GM23248 (cell line): ENCODE measurements at regions not wholly inside any gene's neighbourhood (a gene's known extent, or its start where the extent isn't known, plus 50 kb on each side); places are given as distances from the start of the nearest gene placed in this dataset.

Source experiments
- DNase-seq: peaks from one replicate; pipeline ENCODE4 v3.0.0-alpha.2; 2015
- H2AFZ ChIP-seq: fragments of 200-600 bp; sonication (generic); 2 replicates; pipeline ENCODE4 v1.6.1; 2016; ENCODE audit warnings: antibody characterized with exemption
- H3F3A ChIP-seq: fragments of 200-600 bp; sonication (generic); 2 replicates; pipeline ENCODE4 v1.6.1; 2016; ENCODE audit warnings: mild to moderate bottlenecking, antibody characterized with exemption, mixed run types; ENCODE audit not compliant: insufficient read depth
- H3K27ac ChIP-seq: fragments of 200-600 bp; sonication (generic); 2 replicates; pipeline ENCODE4 v1.5.1; 2016; ENCODE audit warnings: mild to moderate bottlenecking
- H3K27me3 ChIP-seq: fragments of 200-600 bp; sonication (generic); replicated peaks from 2 replicates; pipeline ENCODE4 v1.6.1; 2016; ENCODE audit warnings: mild to moderate bottlenecking; ENCODE audit not compliant: insufficient read depth
- H3K36me3 ChIP-seq: fragments of 200-600 bp; sonication (generic); 2 replicates; pipeline ENCODE4 v1.6.1; 2016; ENCODE audit warnings: low read depth, mild to moderate bottlenecking
- H3K4me1 ChIP-seq: fragments of 200-600 bp; sonication (generic); 2 replicates; pipeline ENCODE4 v1.6.1; 2016; ENCODE audit warnings: mild to moderate bottlenecking; ENCODE audit not compliant: insufficient read depth
- H3K4me2 ChIP-seq: fragments of 200-600 bp; sonication (generic); one replicate; pipeline ENCODE4 v1.6.1; 2016; ENCODE audit warnings: mild to moderate bottlenecking; ENCODE audit not compliant: unreplicated experiment
- H3K4me3 ChIP-seq: fragments of 200-600 bp; sonication (generic); 2 replicates; pipeline ENCODE4 v1.5.1; 2016; ENCODE audit warnings: mild to moderate bottlenecking
- H3K79me2 ChIP-seq: fragments of 200-600 bp; sonication (generic); 2 replicates; pipeline ENCODE4 v1.6.1; 2016; ENCODE audit warnings: mild to moderate bottlenecking; ENCODE audit not compliant: insufficient read depth
- H3K9ac ChIP-seq: fragments of 200-600 bp; sonication (generic); 2 replicates; pipeline ENCODE4 v1.6.1; 2016; ENCODE audit warnings: mild to moderate bottlenecking
- H3K9me2 ChIP-seq: fragments of 200-600 bp; sonication (generic); 2 replicates; pipeline ENCODE4 v1.6.1; 2016; ENCODE audit warnings: mixed run types, mild to moderate bottlenecking, moderate library complexity; ENCODE audit not compliant: insufficient read depth
- H3K9me3 ChIP-seq: fragments of 200-600 bp; sonication (generic); one replicate; pipeline ENCODE4 v1.6.1; 2017; ENCODE audit warnings: low read depth
- H4K20me1 ChIP-seq: fragments of 200-600 bp; sonication (generic); 2 replicates; pipeline ENCODE4 v1.6.0; 2016; ENCODE audit not compliant: insufficient read depth
- EZH2 ChIP-seq: fragments of 200-600 bp; sonication (generic); IDR thresholded peaks from 2 replicates; pipeline ENCODE4 v1.6.1; 2018; ENCODE audit warnings: antibody characterized with exemption, mild to moderate bottlenecking; ENCODE audit not compliant: insufficient read depth, poor library complexity, severe bottlenecking
- EZH2phosphoT487 ChIP-seq: fragments of 200-600 bp; sonication (generic); IDR thresholded peaks from 2 replicates; pipeline ENCODE4 v1.6.1; 2018; ENCODE audit warnings: antibody characterized with exemption, moderate library complexity, mild to moderate bottlenecking, low read depth; ENCODE audit not compliant: insufficient read depth
- WGBS, 2 experiments: methylation state at CpG; one replicate each; pipeline ENCODE4 v1.1.6; 2015 to 2017; ENCODE audit warnings: low lambda C conversion rate in 2 of 2, low coverage in 1 of 2; ENCODE audit errors: missing lambda C conversion rate in 2 of 2; 5-methylcytosine and 5-hydroxymethylcytosine counted together
- in situ Hi-C: fragments of 300-500 bp; cut with MboI; formaldehyde crosslinking; loops from 2 replicates; pipeline ENCODE4 v1.15.0; 2020

DNA sequence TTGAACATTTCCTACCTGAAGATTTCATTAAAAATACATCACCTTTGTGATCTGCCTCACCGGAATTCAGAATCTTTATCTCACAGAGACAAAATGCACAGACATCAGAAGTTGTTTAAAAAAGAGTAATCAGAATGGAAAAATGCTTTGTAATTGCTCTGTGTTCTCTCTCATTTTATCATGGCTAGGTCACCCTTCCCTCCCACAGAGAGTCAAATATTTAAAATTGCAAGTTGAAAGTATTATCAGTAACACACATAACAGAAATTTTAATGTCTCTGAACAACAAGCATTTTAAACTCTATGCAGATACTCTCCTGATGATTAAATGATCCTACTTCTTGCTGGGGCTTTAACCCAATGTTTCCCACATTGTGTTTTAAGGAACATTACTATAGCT is 362.0 kb downstream of the CBLL2 start:
- Histone ChIP-seq H3K9me3 (no peaks in the 10 kb centered on the region), H3K4me3 (peak overlapping the region; percentile 38), H3K4me1 (peaks cover 27% of the 10 kb centered on the region), H3F3A (peaks cover 27% of the 10 kb centered on the region), H3K9me2 (no peaks in the 10 kb centered on the region), H3K27ac (peak overlapping the region; percentile 98), H3K4me2 (peak overlapping the region; percentile 64), H3K27me3 (no peaks in the 10 kb centered on the region), H3K9ac (peak overlapping the region; percentile 83), H3K79me2 (no peaks in the 10 kb centered on the region), H4K20me1 (no peaks in the 10 kb centered on the region), H3K36me3 (no peaks in the 10 kb centered on the region), H2AFZ (peak overlapping the region; percentile 60; the same call in 1 of the 2 replicates)
- in situ Hi-C loops: no loop called here
- TF ChIP-seq EZH2 (no peak), EZH2phosphoT487 (no peak)
- 7 to 9% methylated on average over 1 of the region's 1 CpG for WGBS, 2 experiments
- peak; percentile 49 for DNase-seq

GRCh38 chrX:22648281-22648680 is 351.5 kb upstream of the DDX53 start:
- in situ Hi-C loops: no loop called here
- no peaks in the 10 kb centered on the region for H3K9me3 ChIP-seq
- no peaks in the 10 kb centered on the region for H3F3A ChIP-seq
- no peak overlapping the region for H3K4me2 ChIP-seq
- WGBS, 2 experiments: 69 to 78% methylated on average over 6 of the region's 6 CpGs
- DNase-seq: no peak
- H3K79me2 ChIP-seq: no peaks in the 10 kb centered on the region
- TF ChIP-seq EZH2phosphoT487 (no peak), EZH2 (no peak)
- no peak overlapping the region for H2AFZ ChIP-seq
- H3K4me3 ChIP-seq: no peak overlapping the region
- H3K27me3 ChIP-seq: no peaks in the 10 kb centered on the region
- no peak overlapping the region for H3K9ac ChIP-seq
- H3K27ac ChIP-seq: no peak overlapping the region
- no peaks in the 10 kb centered on the region for H4K20me1 ChIP-seq
- no peaks in the 10 kb centered on the region for H3K9me2 ChIP-seq
- no peaks in the 10 kb centered on the region for H3K4me1 ChIP-seq
- no peaks in the 10 kb centered on the region for H3K36me3 ChIP-seq

DNA sequence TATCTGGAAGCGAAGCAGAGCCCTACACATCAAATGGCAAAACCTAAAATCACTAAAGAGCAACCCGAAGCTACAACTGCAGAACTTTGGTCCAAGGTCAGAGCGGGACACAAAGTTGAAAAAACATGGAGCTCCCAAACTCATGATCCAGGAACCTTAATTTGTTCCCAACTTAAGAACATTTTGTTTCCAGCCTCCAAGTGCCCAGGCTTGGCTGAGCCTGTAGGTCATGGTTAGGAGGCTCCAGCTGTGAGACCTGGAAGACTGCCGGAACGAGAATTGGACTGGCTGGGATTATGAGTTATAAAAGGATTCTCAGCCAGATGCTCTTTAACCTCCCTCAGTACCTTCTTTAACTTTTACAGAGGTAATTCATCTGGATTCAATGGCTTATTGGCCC is 349.1 kb upstream of the DDX53 start:
- Histone ChIP-seq H3K9me2 (no peaks in the 10 kb centered on the region), H3K36me3 (no peaks in the 10 kb centered on the region), H3K4me2 (no peak overlapping the region), H4K20me1 (no peaks in the 10 kb centered on the region), H2AFZ (no peak overlapping the region), H3K4me1 (no peaks in the 10 kb centered on the region), H3K4me3 (no peak overlapping the region), H3K27me3 (no peaks in the 10 kb centered on the region), H3F3A (no peaks in the 10 kb centered on the region), H3K79me2 (no peaks in the 10 kb centered on the region), H3K27ac (no peak overlapping the region), H3K9ac (no peak overlapping the region), H3K9me3 (no peaks in the 10 kb centered on the region)
- no peak for TF ChIP-seq EZH2phosphoT487
- no peak for TF ChIP-seq EZH2
- 34 to 43% methylated on average over 5 of the region's 5 CpGs for WGBS, 2 experiments
- in situ Hi-C loops: no loop called here
- DNase-seq: no peak

GRCh38 chrX:22652596-22652995 is 347.2 kb upstream of the DDX53 start:
- H3K4me1 ChIP-seq: no peaks in the 10 kb centered on the region
- TF ChIP-seq EZH2phosphoT487 (no peak), EZH2 (no peak)
- 9 to 11% methylated on average over 4 to 6 of the region's 6 CpGs for whole genome bisulfite sequencing, 2 experiments
- H4K20me1 ChIP-seq: no peaks in the 10 kb centered on the region
- no peak overlapping the region for H3K4me3 ChIP-seq
- no peaks in the 10 kb centered on the region for H3F3A ChIP-seq
- in situ Hi-C loops: no loop called here
- H3K9me2 ChIP-seq: no peaks in the 10 kb centered on the region
- H3K9me3 ChIP-seq: no peaks in the 10 kb centered on the region
- no peaks in the 10 kb centered on the region for H3K36me3 ChIP-seq
- H3K27ac ChIP-seq: no peak overlapping the region
- H3K9ac ChIP-seq: no peak overlapping the region
- peak; percentile 42 for DNase-seq
- no peaks in the 10 kb centered on the region for H3K79me2 ChIP-seq
- H3K27me3 ChIP-seq: no peaks in the 10 kb centered on the region
- H3K4me2 ChIP-seq: no peak overlapping the region
- H2AFZ ChIP-seq: peak overlapping the region; percentile 66

DNA sequence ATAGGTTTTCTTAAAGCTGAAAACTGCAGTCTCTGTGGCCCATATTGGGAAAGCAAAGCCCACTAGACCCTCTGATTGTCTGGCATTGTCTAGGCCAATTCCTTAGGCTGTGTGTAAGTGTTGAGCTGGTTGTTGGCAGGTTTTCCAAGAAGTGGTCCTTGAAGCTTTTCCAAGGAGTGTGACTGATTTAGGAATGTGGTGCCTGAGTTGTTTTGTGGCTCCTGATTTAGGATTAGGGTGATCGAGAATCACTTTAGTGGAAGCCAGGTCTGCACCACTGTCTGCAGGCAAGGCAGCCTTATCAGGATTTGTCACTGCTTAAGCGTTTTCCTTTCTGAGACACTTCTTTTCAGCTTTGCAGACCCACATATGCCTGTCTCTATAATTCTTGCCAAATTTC is 339.0 kb upstream of the DDX53 start:
- Histone ChIP-seq H3K4me3 (no peak overlapping the region), H3K4me1 (no peaks in the 10 kb centered on the region), H3K4me2 (no peak overlapping the region), H3K9me3 (no peaks in the 10 kb centered on the region), H3K79me2 (no peaks in the 10 kb centered on the region), H3K9ac (no peak overlapping the region), H3K36me3 (no peaks in the 10 kb centered on the region), H3F3A (0 out of 2 replicates have a peak, but pooled peaks cover 4% of the 10 kb centered on the region), H2AFZ (no peak overlapping the region), H4K20me1 (no peaks in the 10 kb centered on the region), H3K27ac (no peak overlapping the region), H3K27me3 (no peaks in the 10 kb centered on the region), H3K9me2 (no peaks in the 10 kb centered on the region)
- TF ChIP-seq EZH2: no peak
- TF ChIP-seq EZH2phosphoT487: no peak
- peak; percentile 39 for DNase-seq
- in situ Hi-C loops: no loop called here
- 0 to 18% methylated on average over 1 to 2 of the region's 2 CpGs for WGBS, 2 experiments
